GM18519 (cell line): ENCODE measurements at regions not wholly inside any gene's neighbourhood (a gene's known extent, or its start where the extent isn't known, plus 50 kb on each side); places are given as distances from the start of the nearest gene placed in this dataset.

Experiments used
- ATAC-seq: cut with Tn5 transposase; IDR thresholded peaks from one replicate; pipeline ENCODE4 v1.9.1; 2021; ENCODE audit warnings: mild to moderate bottlenecking, moderate library complexity; ENCODE audit not compliant: unreplicated experiment, low FRiP score

- no peak for ATAC-seq
Observed at GRCh38 chr4:104763554-104764222, 269.0 kb upstream of the CXXC4 start.

- ATAC-seq = no peak
Observed at GRCh38 chr4:104766676-104767075, 272.0 kb upstream of the CXXC4 start.

GRCh38 chr4:104772849-104773248, 278.2 kb upstream of the CXXC4 start:
- ATAC-seq = peak; percentile 44

- no peak for ATAC-seq
Observed at GRCh38 chr4:104795264-104795939, 300.7 kb upstream of the CXXC4 start.

- no peak for ATAC-seq
Observed at GRCh38 chr4:104811727-104812126, 317.0 kb upstream of the CXXC4 start.

- no peak for ATAC-seq
Observed at GRCh38 chr4:104815665-104816064, 321.0 kb upstream of the CXXC4 start.

GRCh38 chr4:104818579-104818978, 323.9 kb upstream of the CXXC4 start:
- ATAC-seq = no peak

- no peak for ATAC-seq
Observed at GRCh38 chr4:104826171-104826570, 320.5 kb upstream of the TET2 start.

GRCh38 chr4:104829761-104830160, 316.9 kb upstream of the TET2 start:
- no peak for ATAC-seq

GRCh38 chr4:104848597-104849225, 298.0 kb upstream of the TET2 start:
- ATAC-seq = no peak

GRCh38 chr4:104859601-104860237, 287.0 kb upstream of the TET2 start:
- ATAC-seq = no peak

GRCh38 chr4:104860238-104861123, 286.2 kb upstream of the TET2 start:
- ATAC-seq = peak; percentile 62

GRCh38 chr4:104866809-104867208, 279.9 kb upstream of the TET2 start:
- no peak for ATAC-seq

- ATAC-seq = peak; percentile 42
Observed at GRCh38 chr4:104868533-104868932, 278.1 kb upstream of the TET2 start.

- peak; percentile 85 for ATAC-seq
Observed at GRCh38 chr4:104868958-104869357, 277.7 kb upstream of the TET2 start.

- no peak for ATAC-seq
Observed at GRCh38 chr4:104869831-104870230, 276.8 kb upstream of the TET2 start.

GRCh38 chr4:104870495-104871233, 276.0 kb upstream of the TET2 start:
- no peak for ATAC-seq

GRCh38 chr4:104878936-104879335, 267.7 kb upstream of the TET2 start:
- no peak for ATAC-seq

GRCh38 chr4:104879367-104879766, 267.3 kb upstream of the TET2 start:
- ATAC-seq = no peak

GRCh38 chr4:104879854-104880253, 266.8 kb upstream of the TET2 start:
- ATAC-seq = no peak
